ENCODE measurements at regions not wholly inside any gene's neighbourhood (a gene's known extent, or its start where the extent isn't known, plus 50 kb on each side); places are given as distances from the start of the nearest gene placed in this dataset.

DNA sequence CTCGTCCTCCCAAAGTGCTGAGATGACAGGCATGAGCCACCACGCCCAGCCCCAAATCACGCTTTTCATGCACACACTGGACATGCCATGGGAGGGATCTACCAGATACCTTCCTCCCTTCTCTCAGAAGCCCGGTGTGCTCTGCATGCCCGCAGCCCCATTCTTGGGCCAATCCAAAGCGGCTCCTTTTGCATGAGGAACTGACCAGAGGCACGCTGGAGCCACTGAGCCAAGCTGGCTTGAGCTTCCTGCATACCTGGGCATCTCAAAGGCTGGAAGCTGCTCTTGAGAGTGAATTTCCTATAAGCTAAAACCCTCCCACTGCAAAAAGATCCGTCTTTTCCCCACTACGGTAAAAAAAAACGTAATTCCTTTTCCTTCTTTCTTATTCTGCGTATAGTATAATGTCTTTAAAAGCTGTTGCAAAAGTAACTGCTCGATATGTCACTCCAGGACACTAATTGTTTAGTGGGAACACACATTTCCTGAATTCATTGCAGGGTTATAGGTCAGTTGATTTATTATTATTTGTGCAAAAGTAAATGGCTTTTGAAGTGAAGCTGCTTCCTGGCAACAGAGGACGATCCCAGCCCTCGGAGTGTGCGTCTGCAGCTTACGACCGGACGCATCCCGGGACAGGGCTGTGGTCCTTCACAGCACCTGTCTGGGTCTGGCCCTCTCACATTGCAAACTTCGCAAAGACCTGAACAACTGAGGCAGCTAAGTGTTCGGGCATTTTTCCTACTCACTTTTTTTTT is 61.8 kb upstream of the ETS2 start:
- DNase-seq, result no peak

DNA sequence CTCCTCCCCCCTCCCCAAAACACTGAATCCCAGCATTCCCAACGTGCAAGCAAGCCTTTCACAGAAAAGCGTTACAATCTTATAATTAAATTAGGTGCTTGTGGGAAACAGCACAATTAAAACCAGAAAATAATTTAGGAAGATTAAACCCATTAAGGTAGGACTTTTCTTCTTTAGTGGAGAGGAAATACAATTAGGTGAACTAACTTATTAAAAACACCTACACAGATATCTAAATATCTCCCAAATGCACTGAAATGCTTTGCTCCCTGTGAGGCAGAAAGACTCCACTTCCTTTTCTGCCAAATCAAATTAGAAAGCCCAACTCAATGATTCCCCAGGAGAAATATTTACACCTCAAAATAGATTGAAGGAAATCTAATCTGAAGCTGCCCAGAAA is 60.9 kb upstream of the ETS2 start:
- DNase-seq, result no peak

DNA sequence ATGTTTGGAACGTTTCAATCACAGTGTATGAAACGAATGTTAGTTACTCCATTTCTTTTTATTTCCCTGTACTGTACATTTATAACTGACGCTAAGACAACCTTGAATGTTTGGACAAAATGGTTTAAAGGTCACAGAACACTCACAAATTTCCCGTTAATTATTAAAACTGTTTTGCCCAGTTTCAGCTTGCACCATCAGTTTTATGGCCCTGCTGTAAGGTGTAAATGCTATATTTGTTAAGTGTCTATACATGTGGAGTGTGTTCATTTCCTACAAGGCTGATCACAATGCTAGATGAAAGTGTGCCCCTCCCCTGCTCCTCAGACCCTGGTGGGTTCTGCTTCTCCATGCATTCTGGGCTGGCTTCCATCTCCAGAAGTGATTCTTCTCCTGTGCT is 57.9 kb upstream of the ETS2 start:
- DNase-seq, result no peak

DNA sequence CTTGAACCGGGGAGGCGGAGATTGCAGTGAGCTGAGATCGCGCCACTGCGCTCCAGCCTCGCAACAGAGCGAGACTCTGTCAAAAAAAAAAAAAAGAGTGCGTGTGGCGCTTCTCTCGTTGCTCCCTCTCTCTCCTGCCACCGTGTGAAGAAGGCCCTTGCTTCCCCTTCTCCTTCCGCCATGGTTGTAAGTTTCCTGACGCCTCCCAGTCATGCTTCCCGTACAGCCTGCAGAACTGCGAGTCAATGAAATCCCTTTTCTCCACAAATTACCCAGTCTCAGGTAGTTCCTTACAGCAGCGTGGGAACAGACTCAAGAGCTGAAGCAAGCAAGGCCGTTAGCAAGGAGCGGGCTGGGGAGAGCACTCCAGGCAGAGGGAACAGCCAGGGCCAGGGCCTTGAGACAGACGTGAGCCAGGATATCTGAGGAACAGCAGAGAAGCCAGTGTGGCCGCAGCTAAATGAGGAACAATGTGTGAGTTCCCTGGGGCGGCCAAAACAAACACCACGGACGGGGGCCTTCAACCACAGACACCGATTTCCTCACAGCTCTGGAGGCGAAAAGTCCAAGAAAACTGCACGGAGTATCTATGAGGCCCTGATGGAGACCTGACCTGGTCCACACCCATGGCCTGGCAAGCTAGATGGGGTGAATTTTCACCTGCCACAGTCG is 54.2 kb upstream of the ETS2 start:
- no peak for DNase-seq

DNA sequence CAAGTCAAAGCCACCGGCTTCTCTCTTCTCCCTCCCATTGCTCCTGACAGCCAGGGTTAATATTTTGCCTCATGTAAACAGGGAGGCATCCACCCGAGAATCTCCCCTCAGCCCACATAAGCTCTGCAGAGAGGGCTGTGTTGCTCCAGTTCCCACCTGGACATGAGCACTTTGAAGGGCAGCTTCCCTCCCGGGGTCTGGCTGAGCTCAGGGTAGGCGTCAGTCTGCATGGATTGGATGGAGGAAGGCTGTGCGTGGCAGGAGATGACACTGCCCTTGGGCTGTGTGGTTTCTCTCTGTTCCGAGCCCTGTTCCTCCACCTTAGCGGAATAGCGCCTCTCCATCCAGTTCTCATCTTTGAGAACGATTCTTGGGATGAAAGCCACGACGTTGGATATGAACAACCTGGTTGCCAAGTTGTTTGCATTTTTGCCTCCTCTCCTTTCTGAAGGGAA is 53.7 kb upstream of the ETS2 start:
- no peak for DNase-seq

DNA sequence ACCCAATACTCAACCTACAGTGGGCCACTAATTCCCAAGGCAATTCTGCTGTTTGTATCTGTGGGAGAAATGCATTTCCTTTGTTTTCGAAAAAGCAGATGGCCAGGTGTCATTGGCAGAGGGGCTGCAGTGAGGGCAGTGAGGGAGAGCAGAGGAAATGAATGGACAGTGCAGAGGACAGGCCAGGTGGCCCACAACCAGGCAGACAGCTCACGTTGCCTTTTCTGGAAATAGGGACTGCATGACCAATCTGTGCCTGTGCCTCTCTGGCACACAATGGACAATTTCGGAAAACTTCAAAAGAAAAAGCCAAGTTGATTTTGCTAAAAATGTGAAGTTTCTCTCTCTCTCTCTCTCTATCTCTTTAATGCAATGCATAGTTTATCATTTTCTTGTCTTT is 52.6 kb upstream of the ETS2 start:
- no peak for DNase-seq

DNA sequence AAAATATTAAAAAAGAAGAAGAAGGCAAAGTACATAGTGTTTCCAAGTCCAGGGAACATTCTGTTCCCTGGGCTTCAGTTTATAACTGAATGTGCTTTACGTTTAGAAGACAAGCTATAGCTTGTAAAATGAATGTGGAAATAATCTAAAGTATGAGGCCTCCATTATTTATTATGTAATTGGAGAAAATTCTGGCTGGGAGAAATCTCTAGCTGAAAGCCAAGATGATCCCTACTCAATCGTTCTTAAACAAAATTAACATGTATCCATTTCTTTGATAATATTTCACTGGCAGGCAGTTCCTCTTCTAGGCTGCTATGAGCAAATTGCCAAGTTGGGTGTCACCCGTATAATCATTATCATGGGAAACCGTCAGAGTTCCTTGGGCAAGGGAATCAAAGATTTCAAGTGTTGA is 52.2 kb upstream of the ETS2 start:
- DNase-seq, result no peak

Data from activated T-cell treated with anti-CD3 and anti-CD28 coated beads for 4 hours (primary cell).